Nephron progenitor cell (in vitro differentiated cells): ENCODE measurements at regions not wholly inside any gene's neighbourhood (a gene's known extent, or its start where the extent isn't known, plus 50 kb on each side); places are given as distances from the start of the nearest gene placed in this dataset.

Experiments used
- DNase-seq: peaks from one replicate; pipeline ENCODE4 v3.0.0; 2021
- H3K27ac Mint-ChIP-seq: 2 replicates; pipeline ENCODE4 v1.8.0; 2021; ENCODE audit warnings: mild to moderate bottlenecking, moderate library complexity, mixed read lengths
- H3K27me3 Mint-ChIP-seq: 2 replicates; pipeline ENCODE4 v1.8.0; 2021; ENCODE audit warnings: mild to moderate bottlenecking, low read depth, mixed read lengths; ENCODE audit not compliant: poor library complexity
- H3K36me3 Mint-ChIP-seq: 2 replicates; pipeline ENCODE4 v1.8.0; 2021; ENCODE audit warnings: low read depth, mixed read lengths
- H3K4me1 Mint-ChIP-seq: 2 replicates; pipeline ENCODE4 v1.8.0; 2021; ENCODE audit warnings: mixed read lengths
- H3K4me3 Mint-ChIP-seq: 2 replicates; pipeline ENCODE4 v1.8.0; 2021; ENCODE audit warnings: mild to moderate bottlenecking, moderate library complexity, mixed read lengths
- H3K9me3 Mint-ChIP-seq: 2 replicates; pipeline ENCODE4 v1.8.0; 2021; ENCODE audit warnings: mild to moderate bottlenecking, moderate library complexity, mixed read lengths
- TF ChIP-seq, protein P1 (sequence below): fragments of 200-600 bp; sonication (generic); IDR thresholded peaks from 2 replicates; pipeline ENCODE4 v1.5.0; 2021; ENCODE audit warnings: antibody characterized with exemption

DNA sequence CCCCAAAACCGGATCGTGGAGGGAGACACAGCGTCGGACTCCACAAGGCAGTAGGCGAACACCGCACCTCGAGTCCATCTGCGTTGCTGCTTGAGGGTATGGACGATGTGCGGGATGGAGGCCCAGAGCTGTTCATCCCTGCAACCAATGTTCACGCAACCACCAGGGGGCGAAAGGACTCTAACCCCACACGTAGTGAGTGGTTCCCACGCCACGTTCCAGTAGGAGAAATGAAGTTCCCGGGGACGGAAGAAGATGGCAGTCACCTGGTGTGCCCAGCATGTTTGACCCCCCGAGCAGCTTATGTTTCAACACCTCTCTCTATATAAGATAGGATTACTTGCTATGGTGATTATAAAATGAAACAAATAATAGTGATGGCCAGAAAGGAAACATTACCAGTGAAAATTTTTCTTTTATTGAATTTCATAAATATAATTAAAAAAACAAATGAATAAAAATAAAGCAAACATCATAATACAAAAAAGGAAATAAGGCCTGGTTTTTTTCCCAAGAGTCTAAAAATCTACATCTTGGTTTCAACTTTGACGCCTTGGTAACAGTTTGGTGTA, 184.3 kb downstream of the SH3BP4 start:
- H3K27me3 Mint-ChIP-seq, result peaks cover 9% of the 10 kb centered on the region
- peaks cover 9% of the 10 kb centered on the region for H3K4me1 Mint-ChIP-seq
- TF ChIP-seq, protein P1, sequence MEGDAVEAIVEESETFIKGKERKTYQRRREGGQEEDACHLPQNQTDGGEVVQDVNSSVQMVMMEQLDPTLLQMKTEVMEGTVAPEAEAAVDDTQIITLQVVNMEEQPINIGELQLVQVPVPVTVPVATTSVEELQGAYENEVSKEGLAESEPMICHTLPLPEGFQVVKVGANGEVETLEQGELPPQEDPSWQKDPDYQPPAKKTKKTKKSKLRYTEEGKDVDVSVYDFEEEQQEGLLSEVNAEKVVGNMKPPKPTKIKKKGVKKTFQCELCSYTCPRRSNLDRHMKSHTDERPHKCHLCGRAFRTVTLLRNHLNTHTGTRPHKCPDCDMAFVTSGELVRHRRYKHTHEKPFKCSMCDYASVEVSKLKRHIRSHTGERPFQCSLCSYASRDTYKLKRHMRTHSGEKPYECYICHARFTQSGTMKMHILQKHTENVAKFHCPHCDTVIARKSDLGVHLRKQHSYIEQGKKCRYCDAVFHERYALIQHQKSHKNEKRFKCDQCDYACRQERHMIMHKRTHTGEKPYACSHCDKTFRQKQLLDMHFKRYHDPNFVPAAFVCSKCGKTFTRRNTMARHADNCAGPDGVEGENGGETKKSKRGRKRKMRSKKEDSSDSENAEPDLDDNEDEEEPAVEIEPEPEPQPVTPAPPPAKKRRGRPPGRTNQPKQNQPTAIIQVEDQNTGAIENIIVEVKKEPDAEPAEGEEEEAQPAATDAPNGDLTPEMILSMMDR, result peak; percentile 66
- no peaks in the 10 kb centered on the region for H3K36me3 Mint-ChIP-seq
- H3K4me3 Mint-ChIP-seq, result no peak overlapping the region
- peak; percentile 81 for DNase-seq
- H3K27ac Mint-ChIP-seq, result no peak overlapping the region
- H3K9me3 Mint-ChIP-seq, result peaks cover 7% of the 10 kb centered on the region

DNA sequence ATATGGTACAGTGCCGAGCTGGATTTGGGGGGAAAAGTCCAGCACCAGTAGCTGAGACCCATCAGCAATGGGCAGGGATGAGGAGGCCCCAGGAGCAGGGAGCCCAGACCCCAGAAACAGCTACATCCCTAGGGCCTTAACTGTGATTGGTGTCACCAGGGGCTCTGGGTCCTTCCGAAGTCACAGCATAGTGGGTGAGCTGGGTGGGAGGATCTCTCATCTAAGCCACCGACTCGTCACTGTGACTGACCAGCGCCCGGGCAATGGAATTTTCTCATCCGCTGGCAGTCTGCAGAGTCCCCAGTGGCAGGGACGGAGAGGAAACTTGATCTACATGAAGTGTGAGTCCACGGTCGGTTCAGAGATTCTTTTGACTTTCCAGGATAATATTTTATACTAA, 186.5 kb downstream of the SH3BP4 start:
- H3K27me3 Mint-ChIP-seq, result peaks cover 16% of the 10 kb centered on the region
- peaks cover 7% of the 10 kb centered on the region for H3K9me3 Mint-ChIP-seq
- TF ChIP-seq, protein P1, result no peak
- no peaks in the 10 kb centered on the region for H3K36me3 Mint-ChIP-seq
- no peak overlapping the region for H3K27ac Mint-ChIP-seq
- no peak for DNase-seq
- H3K4me1 Mint-ChIP-seq, result peaks cover 4% of the 10 kb centered on the region
- no peak overlapping the region for H3K4me3 Mint-ChIP-seq

DNA sequence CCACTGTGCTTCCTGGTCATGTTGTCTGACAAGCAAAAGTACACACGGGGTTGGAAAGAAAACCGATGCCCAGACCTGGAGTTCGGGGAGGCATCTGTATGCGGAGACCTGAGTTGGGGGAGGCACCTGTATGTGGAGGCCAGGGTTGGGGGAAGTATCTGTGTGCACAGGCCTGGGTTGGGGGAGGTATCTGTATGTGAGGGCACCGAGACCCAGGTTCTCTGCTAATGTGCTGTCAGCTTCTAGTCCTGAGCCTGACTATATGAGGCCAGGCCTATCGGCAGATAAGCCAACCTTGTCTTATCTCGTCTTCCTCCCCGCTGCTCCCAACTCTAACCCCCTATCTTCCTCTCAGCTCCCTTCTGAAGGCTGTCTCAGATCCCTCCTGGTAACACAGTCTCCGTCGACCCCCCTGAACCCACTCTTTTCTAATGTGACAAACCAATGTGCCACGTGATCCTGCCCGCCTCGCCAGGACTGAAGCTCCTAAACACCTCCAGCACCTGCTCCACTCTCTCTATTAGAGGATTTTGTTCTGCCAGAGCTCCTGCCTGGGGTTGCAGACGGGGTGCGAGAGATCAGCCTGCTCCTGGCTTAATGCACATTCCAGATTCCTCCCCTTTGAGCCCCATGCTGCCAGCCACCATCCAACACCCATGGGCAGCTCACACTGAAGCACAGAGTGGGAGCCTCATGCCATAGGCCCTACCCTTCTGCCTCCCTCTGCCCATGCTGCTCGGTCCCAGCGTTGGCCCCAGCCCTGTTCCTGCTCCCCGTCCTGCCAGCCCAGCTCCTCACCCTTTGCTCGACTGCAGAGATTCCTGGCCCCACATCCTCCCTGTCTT, 188.4 kb downstream of the SH3BP4 start:
- H3K4me3 Mint-ChIP-seq, result no peak overlapping the region
- H3K4me1 Mint-ChIP-seq, result peaks cover 4% of the 10 kb centered on the region
- H3K27ac Mint-ChIP-seq, result no peak overlapping the region
- H3K36me3 Mint-ChIP-seq, result no peaks in the 10 kb centered on the region
- peaks cover 17% of the 10 kb centered on the region for H3K27me3 Mint-ChIP-seq
- peaks cover 6% of the 10 kb centered on the region for H3K9me3 Mint-ChIP-seq
- TF ChIP-seq, protein P1, result no peak
- no peak for DNase-seq

DNA sequence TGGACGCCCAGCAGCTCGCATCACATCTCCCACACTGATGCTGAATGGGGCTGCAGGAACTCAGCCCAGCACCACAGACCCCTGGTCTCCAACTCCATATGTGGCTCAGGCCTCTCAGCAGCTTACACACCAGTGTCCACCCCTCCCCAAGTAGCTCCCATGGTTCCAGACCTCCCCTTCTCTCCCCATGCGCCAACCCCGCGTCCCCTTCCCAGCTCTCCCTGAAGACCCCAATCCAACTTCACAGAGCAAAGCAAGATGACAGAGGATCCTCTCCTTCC, 188.9 kb downstream of the SH3BP4 start:
- Mint-ChIP-seq H3K36me3 (no peaks in the 10 kb centered on the region), H3K4me3 (no peak overlapping the region), H3K4me1 (peaks cover 4% of the 10 kb centered on the region), H3K27me3 (peaks cover 17% of the 10 kb centered on the region), H3K27ac (no peak overlapping the region), H3K9me3 (peaks cover under 1% of the 10 kb centered on the region)
- DNase-seq, result no peak
- TF ChIP-seq, protein P1, result no peak

DNA sequence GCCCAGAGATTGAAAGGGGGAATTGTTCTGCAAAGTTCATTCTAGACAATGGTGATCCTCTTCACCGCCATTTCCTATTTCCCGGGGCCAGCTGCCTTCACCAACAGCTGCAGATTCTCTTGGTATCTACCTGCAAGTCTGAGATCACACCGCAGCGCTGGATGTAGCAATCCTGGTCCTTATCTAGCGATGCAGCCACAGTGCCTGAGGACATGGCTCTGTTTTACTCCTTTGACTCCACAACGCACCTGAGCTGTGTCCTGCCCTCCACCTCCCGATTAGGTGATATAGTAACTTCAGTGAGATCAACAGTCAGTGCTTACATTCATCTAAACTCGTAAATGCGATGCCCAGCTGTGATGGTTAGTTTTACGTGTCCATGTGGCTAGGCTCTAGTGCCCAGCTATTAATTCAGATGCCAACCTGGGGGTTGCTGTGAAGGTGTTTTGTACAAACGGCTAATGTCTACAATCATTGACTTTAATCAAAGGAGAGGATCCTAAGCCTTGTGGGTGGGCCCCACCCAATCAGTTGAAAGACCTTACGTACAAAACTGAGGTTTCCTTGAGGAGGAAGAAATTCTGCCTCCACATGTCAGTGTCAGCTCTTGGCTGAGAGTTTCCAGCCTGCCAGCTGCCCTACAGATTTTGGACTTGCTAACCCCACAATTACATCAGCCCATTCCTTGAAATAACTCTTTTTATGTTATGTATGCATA, 189.8 kb downstream of the SH3BP4 start:
- Mint-ChIP-seq H3K27me3 (peaks cover 17% of the 10 kb centered on the region), H3K27ac (no peak overlapping the region), H3K36me3 (no peaks in the 10 kb centered on the region), H3K4me3 (no peak overlapping the region), H3K9me3 (no peaks in the 10 kb centered on the region), H3K4me1 (no peaks in the 10 kb centered on the region)
- no peak for DNase-seq
- TF ChIP-seq, protein P1, result no peak
